ENCODE measurements at regions not wholly inside any gene's neighbourhood (a gene's known extent, or its start where the extent isn't known, plus 50 kb on each side); places are given as distances from the start of the nearest gene placed in this dataset.
"Not testable (repeated sequence)": the region's sequence is repeated elsewhere in the genome, so short reads cannot be mapped to it uniquely, and the experiment has no call there.

GRCh38 chr14:106088860-106089259 is 562.5 kb downstream of the TMEM121 start:
- TF ChIP-seq CTCF, POLR2A (IDR thresholded peaks at IDR 0.05): not testable (repeated sequence)

Measured in testis (tissue), 2 donors.